Prostate gland (tissue), 2 donors: ENCODE measurements at regions not wholly inside any gene's neighbourhood (a gene's known extent, or its start where the extent isn't known, plus 50 kb on each side); places are given as distances from the start of the nearest gene placed in this dataset.

ENCODE experiments used
- POLR2A ChIP-seq: fragments of 450-650 bp; IDR thresholded peaks from one replicate; pipeline ENCODE4 v1.6.1; 2016; ENCODE audit warnings: antibody characterized with exemption, mild to moderate bottlenecking
- POLR2AphosphoS5 ChIP-seq: sonication (generic); formaldehyde crosslinking; IDR thresholded peaks from one replicate; pipeline ENCODE4 v1.6.1; 2017; ENCODE audit warnings: antibody characterized with exemption
- TF ChIP-seq, protein P1 (sequence below), 4 experiments: fragments of 200-600 bp in 2 of 4; fragments of 450-650 bp in 2 of 4; sonication (generic) in 2 of 4; IDR thresholded peaks; 1 replicate in 3 of 4; 2 replicates in 1 of 4; pipeline ENCODE4 v1.5.1; 2016 to 2019; ENCODE audit warnings: antibody characterized with exemption in 4 of 4, mild to moderate bottlenecking in 2 of 4, moderate library complexity in 2 of 4

DNA sequence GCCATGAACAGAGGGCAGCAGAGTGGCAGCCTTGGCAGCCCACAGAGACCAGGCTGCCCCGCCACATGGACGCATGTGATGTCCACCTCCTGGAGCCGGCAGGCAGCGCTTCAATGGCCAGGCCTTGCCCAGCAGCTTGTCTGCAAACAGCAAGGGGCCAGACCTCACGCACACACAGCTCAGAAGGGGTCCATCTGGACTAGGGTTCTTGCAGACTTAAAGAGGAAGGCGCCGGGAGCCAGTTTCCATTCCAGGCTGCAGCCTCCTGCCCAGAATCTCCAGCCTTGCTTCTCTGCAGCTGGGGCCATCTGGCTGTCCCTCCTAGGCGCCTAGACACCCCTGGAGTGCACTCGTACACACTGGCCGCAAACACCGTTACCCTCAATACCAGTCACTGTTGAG, 91.9 kb upstream of the TMEM45B start:
- TF ChIP-seq POLR2A (no peak), POLR2AphosphoS5 (no peak)
- TF ChIP-seq, protein P1, sequence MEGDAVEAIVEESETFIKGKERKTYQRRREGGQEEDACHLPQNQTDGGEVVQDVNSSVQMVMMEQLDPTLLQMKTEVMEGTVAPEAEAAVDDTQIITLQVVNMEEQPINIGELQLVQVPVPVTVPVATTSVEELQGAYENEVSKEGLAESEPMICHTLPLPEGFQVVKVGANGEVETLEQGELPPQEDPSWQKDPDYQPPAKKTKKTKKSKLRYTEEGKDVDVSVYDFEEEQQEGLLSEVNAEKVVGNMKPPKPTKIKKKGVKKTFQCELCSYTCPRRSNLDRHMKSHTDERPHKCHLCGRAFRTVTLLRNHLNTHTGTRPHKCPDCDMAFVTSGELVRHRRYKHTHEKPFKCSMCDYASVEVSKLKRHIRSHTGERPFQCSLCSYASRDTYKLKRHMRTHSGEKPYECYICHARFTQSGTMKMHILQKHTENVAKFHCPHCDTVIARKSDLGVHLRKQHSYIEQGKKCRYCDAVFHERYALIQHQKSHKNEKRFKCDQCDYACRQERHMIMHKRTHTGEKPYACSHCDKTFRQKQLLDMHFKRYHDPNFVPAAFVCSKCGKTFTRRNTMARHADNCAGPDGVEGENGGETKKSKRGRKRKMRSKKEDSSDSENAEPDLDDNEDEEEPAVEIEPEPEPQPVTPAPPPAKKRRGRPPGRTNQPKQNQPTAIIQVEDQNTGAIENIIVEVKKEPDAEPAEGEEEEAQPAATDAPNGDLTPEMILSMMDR (IDR thresholded peaks at IDR 0.05): no peak
